GM12874 (cell line): ENCODE measurements at regions not wholly inside any gene's neighbourhood (a gene's known extent, or its start where the extent isn't known, plus 50 kb on each side); places are given as distances from the start of the nearest gene placed in this dataset.

Experiments used
- TF ChIP-seq, protein P1 (sequence below): IDR thresholded peaks from 2 replicates; pipeline ENCODE4 v1.5.1; 2011; ENCODE audit warnings: low read depth, mild to moderate bottlenecking, control low read depth, low read length, moderate library complexity; ENCODE audit not compliant: insufficient read depth

GRCh38 chr6:22150368-22151035 lies 146.3 kb downstream of the PRL start:
- TF ChIP-seq, protein P1, sequence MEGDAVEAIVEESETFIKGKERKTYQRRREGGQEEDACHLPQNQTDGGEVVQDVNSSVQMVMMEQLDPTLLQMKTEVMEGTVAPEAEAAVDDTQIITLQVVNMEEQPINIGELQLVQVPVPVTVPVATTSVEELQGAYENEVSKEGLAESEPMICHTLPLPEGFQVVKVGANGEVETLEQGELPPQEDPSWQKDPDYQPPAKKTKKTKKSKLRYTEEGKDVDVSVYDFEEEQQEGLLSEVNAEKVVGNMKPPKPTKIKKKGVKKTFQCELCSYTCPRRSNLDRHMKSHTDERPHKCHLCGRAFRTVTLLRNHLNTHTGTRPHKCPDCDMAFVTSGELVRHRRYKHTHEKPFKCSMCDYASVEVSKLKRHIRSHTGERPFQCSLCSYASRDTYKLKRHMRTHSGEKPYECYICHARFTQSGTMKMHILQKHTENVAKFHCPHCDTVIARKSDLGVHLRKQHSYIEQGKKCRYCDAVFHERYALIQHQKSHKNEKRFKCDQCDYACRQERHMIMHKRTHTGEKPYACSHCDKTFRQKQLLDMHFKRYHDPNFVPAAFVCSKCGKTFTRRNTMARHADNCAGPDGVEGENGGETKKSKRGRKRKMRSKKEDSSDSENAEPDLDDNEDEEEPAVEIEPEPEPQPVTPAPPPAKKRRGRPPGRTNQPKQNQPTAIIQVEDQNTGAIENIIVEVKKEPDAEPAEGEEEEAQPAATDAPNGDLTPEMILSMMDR: no peak

GRCh38 chr6:22151892-22152291 lies 144.9 kb downstream of the PRL start:
- TF ChIP-seq, protein P1: no peak

- TF ChIP-seq, protein P1: no peak
These were observed 144.0 kb downstream of the PRL start for GRCh38 chr6:22152841-22153240.

GRCh38 chr6:22153384-22154158 lies 143.3 kb downstream of the PRL start:
- TF ChIP-seq, protein P1: no peak

- TF ChIP-seq, protein P1: no peak
These were observed 141.3 kb downstream of the PRL start for GRCh38 chr6:22155551-22155950.

DNA sequence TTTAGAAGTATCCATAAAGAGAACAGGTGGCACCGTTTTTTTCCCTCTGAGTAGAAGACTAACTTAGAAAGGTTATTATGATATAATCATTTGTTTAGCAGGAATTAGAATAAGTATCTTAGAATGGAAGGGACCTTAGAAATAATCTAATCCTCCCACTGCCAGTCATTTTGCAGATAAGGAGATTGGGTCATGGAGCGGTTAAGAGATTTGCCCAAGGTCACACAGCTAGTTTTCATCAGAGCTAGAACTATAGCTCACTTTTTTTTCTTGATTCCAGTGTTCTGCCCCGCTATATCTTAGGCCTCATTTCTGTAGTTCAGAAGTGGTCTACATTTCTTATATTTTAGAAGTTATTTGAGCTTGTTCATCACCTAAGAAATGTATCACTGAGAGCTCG lies 139.6 kb downstream of the PRL start:
- TF ChIP-seq, protein P1: no peak

GRCh38 chr6:22164236-22164635 lies 132.6 kb downstream of the PRL start:
- TF ChIP-seq, protein P1: no peak
